NCI-H187 (cell line): ENCODE measurements at regions not wholly inside any gene's neighbourhood (a gene's known extent, or its start where the extent isn't known, plus 50 kb on each side); places are given as distances from the start of the nearest gene placed in this dataset.
"Not testable (repeated sequence)": the region's sequence is repeated elsewhere in the genome, so short reads cannot be mapped to it uniquely, and the experiment has no call there.

Source experiments
- DNase-seq, 2 experiments: peaks; one replicate each; lab custom pipeline; 2025; lab: John Stamatoyannopoulos, UW

GRCh38 chr1:206408371-206409288, 61.6 kb upstream of the IKBKE start:
- DNase-seq = not testable (repeated sequence)

- DNase-seq = no peak
Observed at GRCh38 chr1:206411321-206411720, 59.0 kb upstream of the IKBKE start.

DNA sequence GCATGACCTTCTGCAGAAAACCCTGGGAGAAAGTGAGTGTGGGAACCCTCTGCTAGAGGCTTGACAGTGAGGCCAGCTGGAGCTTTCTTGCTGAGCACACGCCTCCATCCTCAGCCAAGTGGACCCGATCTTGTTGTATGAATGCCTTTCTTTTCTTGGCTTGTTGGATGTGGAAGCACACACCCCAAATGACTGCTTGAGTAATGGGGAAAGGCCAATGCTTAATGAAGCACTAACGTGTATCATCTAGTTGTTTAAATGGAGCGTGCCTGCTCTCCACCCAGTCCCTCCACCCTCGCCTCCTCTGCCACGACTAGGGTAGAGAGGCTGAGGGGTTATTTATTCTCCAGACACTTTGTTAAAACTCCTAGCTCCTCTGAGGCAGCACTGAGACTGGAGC, 54.3 kb upstream of the IKBKE start:
- peak; percentile 91 for DNase-seq

DNA sequence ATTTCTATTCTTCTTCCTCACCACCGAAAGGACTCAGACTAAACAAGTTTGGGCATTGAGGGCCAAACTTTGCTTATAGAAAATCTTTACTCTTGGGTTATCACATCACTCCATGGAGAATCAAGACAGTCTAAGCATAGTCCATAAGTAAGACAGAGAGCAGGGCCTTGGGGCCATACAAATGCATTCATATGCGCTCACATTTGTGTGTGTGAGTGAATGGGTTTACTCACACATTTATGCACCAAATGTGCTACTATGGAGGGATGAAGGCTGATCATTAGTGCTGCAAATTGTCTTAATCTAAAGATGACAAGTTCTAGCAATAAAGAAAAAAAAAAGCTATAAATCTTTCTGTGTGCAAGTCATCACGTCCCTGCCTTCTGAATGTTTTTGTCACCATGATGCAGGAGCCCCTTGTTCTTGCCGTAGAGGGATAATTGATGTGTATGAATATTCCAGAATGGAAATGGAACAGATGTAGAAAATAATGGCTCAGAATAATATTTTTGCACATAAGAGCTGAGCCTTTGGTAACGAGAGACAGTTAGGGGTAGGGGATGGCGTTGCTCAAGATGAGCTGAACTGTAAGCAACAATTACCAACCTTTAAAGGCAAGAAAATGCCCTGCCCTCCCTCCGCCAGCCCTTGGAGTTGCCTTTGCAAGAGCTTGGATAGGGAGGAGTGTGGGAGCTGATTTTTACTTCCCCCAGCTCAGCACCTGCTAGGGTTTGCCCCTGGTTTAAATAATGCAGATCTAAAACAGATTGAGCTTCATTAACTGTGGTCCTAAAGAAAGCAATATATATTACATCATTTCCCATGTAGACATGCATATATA, 52.3 kb upstream of the IKBKE start:
- no peak for DNase-seq

DNA sequence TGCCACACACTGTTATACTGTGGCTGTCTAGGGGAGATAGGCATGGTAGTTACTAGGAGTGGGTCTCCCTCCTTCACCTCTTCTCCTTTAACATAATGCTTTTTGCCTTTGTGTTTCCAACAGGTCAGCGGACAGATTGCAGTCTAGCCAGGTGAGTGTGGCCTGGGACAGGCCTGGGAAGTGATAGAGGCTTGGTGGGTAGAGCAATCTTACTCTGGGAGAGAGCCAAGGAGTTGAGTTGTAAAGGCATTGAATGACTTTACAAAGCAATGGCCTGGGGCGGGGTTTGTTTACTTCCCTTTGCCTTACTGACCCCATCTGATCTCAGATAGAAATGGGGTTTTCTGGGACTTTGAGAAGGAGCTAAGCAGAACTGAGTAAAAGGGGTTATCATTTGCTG, 51.0 kb upstream of the IKBKE start:
- DNase-seq = no peak

DNA sequence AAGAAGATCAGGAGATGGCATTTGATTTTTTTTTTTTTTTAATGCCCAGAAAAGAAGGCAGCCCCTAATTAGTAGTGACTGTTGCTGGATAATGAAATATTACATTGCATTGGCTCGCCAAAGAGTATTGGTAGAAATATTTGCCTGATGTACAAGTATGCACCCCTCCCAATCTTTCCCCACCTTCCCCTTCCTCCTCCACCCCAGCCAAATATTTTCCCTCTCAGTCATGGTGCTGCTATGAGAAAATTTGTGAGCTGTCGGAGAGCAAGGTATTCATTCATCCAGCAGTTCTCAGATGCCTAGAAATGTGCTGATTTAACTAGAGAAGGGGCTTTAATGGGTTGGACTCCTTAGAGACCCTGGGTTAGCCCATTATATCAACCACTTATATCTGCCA, 50.5 kb upstream of the IKBKE start:
- no peak for DNase-seq

DNA sequence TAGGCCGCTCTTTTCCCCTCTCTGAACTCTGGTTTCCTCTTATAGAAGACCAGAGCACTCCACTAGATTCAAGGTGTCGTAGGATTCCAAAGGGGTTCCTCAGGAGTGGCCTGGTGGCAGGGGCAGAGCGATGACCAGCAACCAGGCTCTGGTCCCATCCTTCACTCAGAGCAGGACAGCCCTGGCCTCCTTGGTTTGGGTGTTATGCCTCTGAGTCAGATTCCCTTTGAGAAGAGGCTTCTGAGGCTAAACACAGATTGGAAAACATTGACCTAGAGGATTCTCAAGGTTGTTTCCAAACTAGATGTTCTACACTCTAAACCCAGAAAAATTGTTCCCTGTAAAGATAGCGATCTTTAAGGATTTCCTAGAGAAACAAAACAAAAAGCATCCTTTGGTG, 49.8 kb upstream of the IKBKE start:
- DNase-seq = no peak
